Stimulated activated CD4-positive, alpha-beta T cell treated with anti-CD3 and anti-CD28 coated beads, Interleukin-2, amount 100 ng/mL, for 24 hours (primary cell): ENCODE measurements at regions not wholly inside any gene's neighbourhood (a gene's known extent, or its start where the extent isn't known, plus 50 kb on each side); places are given as distances from the start of the nearest gene placed in this dataset.
"Not testable (repeated sequence)": the region's sequence is repeated elsewhere in the genome, so short reads cannot be mapped to it uniquely, and the experiment has no call there.

Source experiments
- DNase-seq, 2 donors: peaks; one replicate each; pipeline ENCODE4 v3.0.0-alpha.2; 2020

DNA sequence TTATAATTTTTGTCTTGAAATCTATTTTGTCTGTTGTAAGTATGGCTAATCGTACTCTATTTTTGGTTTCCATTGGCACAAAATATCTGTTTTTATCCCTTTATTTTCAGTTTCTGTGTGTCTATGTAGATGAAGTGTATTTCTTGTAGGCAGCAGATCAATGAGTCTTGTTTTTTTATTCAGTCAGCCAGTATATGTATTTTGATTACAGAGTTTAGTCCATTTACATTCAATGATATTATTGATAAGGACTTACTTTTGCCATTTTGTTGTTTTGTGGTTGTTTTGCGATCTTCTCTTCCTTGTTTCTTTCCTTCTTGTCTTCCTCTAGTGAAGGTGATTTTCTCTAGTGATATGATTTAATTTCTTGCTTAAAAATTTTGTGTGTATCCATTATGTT is 336.3 kb upstream of the SPRY2 start:
- no peak for DNase-seq

DNA sequence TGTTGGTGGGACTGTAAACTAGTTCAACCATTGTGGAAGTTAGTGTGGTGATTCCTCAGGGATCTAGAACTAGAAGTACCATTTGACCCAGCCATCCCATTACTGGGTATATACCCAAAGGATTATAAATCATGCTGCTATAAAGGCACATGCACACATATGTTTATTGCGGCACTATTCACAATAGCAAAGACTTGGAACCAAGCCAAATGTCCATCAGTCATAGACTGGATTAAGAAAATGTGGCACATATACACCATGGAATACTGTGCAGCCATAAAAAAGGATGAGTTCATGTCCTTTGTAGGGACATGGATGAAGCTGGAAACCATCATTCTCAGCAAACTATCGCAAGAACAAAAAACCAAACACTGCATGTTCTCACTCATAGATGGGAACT is 334.5 kb upstream of the SPRY2 start:
- DNase-seq: not testable (repeated sequence)

DNA sequence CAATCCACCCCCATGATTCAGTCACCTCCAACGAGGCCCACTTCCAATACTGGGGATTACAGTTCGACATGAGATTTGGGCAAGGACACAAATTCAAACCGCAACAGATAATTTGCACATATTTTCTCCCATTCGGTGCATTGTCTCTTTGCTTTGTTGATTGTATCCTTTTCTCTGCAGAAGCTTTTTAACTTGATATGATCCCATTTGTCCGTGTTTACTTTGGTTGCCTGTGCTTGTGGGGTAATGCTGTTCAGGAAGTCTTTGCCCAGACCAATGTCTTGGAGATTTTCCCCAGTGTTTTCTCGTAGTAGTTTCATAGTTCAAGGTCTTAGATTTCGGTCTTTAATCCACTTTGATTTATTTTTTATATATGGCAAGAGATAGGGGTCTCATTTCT is 330.8 kb upstream of the SPRY2 start:
- no peak for DNase-seq

DNA sequence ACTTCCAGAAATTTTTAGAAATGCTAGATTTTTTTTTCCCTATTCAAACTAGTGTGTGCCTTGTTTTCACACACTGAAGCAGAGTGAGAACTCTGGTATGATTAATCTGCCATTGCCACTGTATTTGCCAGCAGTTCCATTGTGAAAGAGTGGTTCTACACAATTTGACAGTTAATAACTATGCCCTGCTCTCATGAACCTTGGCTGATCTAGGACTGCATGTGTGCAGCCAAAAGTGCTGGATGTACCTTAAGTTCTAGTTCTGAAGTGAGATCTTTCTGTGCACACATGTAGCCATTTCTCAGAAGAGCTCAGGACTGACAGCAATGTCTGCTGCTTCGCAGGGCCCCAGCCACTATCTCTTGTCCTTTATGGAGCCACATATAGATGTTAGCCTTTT is 328.2 kb upstream of the SPRY2 start:
- DNase-seq: no peak

- DNase-seq: no peak
Observed at GRCh38 chr13:80668452-80668851, 327.5 kb upstream of the SPRY2 start.

DNA sequence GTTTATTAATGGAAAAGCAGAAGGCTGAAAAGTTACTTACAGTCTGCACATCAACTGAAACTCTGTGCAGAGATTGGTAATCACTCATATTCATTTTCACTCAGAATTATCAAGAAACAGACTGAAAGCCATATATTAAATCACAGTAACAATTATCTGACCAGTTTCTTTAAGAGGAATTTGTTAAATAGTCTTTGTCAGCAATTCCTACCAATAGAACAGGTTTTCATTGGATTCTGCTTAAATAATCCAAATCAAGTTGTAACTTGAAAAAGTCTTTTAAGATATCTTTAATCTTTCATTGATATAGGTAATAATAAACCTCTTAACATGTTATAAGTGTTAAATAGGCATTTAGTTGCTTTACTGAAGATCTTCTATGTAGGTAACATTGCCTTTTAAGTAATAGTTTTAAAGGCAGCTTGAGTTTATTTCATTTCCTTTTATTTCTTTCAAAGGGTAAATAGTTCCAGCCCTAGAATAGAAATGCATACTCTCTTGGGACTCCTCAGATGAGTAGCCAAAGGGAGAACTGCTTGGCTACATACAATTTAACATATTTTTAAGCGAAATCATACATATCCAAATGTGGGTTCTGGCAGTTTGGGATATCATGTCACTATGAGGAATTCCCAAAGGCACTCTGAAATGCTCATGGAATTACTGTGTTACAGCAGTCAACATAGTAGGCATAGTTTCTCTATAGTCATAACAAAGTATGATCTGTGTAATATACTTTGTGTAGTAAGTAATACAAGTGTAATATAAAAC is 326.0 kb upstream of the SPRY2 start:
- no peak for DNase-seq

DNA sequence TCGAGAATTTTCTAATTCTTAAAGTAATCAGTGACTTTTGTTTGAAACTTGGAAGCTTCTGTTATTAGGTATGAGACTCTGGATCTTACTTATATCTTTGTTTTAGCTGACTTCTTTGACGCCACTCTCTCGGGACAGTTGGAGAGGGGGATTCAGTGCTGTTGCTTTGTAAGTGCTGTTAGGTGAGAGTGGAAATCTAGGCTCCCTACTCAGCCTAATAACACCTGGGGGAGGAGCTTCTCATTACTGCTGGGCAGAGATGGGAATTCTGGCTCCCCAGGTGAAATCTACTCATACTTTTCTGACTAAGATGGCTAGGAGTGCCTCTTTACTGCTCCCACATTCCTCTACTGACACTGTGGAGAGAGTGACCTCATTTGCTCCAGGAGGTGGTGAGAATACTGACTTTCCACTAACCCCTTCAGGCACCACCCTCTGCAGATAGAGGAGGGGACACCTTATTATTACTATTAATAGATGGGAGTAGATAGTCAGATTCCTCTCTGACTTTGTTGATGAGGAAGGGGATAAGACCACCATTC is 324.9 kb upstream of the SPRY2 start:
- no peak for DNase-seq

DNA sequence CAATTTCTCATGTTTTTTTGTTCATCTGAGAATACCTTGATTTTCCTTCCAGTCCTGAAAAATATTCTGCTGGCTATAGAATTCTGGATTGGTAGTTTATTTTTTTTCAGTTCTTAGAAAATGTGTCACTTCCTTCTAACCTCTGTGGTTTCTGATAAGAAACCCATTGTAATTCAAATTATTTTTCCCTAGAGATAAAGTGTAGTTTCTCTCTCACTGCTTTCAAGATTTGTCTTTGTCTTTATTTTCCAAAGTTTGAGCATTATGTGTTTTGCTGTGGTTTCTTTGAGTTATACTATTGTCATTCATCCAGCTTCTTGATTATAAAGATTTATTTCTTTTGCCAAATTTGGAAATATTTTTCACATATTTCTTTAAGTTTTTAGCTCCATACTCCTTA is 324.0 kb upstream of the SPRY2 start:
- DNase-seq: no peak

- no peak for DNase-seq
Observed at GRCh38 chr13:80663788-80664187, 322.9 kb upstream of the SPRY2 start.

- DNase-seq: no peak
Observed at GRCh38 chr13:80658705-80659104, 317.8 kb upstream of the SPRY2 start.

DNA sequence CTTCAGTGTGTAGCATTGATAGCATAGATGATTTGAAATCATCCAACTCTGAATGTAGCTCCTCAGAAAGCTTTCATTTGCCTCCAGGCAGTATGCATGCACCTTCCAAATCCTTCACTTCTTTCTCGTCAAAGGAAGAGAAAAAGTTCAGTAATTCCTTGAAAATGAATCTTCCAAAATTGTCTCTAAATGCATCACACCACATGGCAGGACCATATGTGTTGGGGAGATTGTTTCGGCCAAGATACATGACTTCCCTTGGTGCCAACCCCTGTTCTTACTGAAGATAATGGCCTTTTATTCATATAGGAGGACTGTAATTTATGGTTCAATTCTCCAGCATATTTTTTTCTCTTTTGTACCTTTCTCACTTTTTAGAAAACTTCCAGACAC is 315.6 kb upstream of the SPRY2 start:
- DNase-seq: no peak

DNA sequence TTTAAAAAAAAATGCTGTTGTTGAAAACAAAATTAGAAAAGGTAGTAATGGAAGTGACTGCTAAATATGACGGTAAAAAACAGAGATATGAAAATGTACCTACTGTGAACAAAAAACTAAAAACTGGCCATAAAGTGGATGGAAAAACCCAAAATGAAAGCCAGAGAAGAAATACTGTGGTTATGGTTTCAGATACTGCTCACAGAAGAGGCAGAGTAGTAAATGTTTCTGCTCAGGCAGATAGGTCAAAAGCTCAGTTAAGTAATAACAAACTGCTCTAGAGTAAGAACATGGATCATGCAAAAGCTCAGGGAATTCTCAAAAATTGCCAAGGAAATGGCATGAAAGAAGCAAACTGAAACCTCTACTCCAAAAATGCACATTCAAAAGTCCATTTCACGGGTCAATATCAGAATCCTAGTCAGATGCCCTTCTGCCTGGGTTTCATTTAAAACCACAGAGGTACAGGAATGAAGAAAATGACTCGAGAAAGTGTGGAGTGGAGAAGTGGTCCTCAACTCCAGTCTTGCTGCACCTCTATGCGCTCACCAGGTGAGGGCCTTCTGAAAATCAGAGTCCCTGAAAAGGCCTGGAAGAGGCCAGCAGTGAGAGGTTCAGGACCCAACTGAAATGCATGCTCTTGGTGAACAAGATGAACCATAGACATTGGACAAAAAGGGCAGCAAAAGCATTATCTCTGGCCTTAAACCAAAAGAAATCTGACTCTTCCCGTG is 315.0 kb upstream of the SPRY2 start:
- DNase-seq: no peak

DNA sequence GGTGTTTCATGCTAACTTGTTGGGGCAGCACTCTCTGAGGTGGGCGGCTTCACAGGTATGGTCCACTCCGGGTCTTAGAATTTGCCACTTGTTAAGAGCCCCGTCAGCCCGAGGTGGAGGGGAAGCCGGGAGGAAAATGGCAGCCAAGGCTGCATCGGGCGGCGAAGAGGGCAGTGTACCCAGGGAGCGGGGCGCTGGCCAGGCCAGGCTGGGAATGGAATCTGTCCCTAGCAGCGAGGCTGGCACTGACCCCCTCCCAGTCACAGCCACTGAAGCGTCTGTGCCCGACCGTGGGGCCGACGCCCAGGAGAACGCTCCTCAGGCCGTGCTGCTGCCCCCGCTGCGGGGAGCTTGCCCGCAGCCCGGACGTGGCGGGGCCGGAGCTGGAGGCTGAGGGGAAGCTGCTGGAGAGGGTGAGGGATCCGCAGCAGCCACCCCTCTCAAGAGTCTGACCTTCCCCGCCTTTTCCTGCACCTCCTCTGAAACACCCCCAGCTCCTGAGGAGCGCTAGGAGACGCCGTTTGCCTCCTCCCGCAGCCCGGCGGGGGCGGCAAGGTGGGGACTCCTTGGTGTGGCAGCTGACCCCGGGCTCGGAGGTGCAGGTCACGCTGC is 313.8 kb upstream of the SPRY2 start:
- no peak for DNase-seq

DNA sequence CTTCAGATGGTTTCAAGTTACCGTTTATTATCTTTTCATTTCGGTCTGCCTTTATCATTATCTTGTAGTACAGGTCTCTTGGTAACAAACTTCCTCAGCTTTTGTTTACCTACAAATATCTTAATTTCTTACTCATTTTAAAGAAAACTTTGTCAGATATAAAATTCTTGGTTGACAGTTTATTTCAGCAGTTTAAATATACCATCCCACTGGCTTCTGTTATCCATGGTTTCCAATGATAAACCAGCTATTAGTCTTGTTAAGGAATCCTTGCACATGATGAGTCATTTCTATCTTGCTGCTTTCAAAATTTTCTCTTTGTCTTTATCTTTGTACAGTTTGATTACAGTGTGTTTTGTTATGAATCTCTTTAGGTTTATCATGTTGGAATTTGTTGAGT is 308.3 kb upstream of the SPRY2 start:
- no peak for DNase-seq

- DNase-seq: no peak
Observed at GRCh38 chr13:80642641-80643040, 301.7 kb upstream of the SPRY2 start.

GRCh38 chr13:80633251-80633650 is 292.3 kb upstream of the SPRY2 start:
- no peak for DNase-seq

DNA sequence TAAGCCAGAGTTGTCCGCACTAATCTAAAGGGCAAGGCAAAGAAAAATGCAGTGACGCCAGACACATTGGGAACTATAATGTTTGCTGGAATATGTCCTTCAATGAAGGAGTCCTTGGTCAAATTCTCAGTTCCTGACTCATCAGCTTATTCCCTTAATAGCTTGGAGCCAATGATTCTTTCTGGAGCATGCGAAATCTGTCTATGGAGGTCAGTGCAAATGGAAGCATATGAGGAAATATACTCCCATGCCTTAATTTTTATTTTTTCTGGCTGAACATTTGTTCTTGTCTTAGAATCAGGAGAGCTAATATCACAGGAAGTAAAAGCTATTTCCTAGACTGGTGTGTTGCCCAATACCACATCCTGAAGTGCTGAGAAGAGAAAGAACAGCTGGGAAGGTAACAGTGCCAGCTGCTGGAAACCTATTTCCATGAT is 289.8 kb upstream of the SPRY2 start:
- no peak for DNase-seq

DNA sequence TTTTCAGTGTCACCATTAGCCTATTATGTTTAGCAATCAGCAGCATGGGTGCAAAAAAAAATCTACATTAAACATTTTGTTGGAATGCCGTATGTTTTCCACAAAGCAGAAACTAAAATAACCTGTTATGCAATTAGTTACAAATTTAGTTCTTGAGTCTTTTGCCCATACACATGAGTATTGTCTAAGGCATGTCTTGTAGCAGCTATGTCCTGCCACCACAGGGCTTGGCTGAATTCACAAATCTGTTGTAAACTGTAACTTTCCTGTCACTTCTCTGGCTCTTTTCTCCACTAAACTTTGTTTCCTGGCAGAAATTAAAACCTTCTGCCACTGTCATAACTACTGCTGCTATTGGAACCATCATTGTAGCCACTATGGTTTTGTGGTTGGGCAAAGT is 277.9 kb upstream of the SPRY2 start:
- no peak for DNase-seq

GRCh38 chr13:80612804-80613203 is 271.9 kb upstream of the SPRY2 start:
- no peak for DNase-seq

GRCh38 chr13:80611310-80611709 is 270.4 kb upstream of the SPRY2 start:
- DNase-seq: no peak

DNA sequence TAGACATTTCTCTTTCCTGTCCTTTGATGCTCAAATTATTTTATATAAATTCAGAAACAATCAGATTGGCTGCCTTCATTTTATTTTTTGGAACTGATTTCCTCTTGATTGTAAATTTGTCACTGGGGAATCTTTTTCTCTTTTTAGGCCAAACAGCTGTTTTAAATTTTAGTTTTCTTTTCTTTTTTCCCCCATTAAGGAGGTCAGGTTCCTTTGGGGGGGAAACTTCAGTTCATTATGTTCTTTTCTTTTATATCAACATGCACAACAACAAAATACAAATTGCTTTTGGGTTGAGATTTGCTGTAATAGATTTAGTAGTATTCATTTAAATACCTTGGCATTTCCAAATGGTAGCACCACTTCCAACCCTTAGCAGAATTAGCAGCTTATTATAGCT is 264.8 kb upstream of the SPRY2 start:
- DNase-seq: no peak

DNA sequence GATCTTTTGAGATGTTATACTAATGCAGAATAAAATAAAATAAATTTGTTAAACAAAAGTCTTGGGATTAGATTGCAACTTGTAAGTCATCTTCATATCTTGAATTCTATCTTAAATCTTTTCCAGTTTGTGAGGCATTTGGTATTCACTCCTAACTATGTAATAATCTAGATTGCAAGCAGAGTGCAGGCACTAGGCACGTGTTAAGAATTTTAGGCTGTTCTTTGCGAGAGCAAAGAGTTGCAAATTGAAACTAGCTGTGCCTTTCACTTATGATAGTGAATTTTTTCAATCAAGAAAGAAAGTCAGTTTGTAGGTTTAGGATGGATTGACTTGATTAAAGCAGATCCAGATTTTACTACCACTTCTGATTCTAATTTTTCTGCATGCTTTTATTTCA is 264.1 kb upstream of the SPRY2 start:
- DNase-seq: no peak

GRCh38 chr13:80604098-80604497 is 263.2 kb upstream of the SPRY2 start:
- DNase-seq: no peak

DNA sequence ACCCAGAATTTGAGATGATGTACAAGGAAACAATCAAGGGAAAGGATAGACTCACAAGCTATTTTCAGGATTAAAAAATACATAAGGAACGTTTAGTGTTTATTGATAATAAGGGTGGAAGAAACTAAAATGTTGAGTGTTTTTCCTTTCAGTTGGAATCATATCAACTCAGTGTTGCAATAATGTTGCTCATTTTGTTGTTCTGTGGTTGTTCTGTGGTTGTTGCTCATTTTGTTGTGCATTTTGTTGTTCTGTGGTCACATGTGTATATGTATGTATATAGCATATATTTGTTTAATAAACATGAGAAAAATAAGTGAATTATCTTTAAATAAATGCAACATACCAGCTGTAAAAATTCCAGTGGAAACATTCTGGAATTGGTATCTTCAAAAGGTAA is 262.4 kb upstream of the SPRY2 start:
- DNase-seq: no peak
